ENCODE measurements at regions not wholly inside any gene's neighbourhood (a gene's known extent, or its start where the extent isn't known, plus 50 kb on each side); places are given as distances from the start of the nearest gene placed in this dataset.

GRCh38 chr2:139380051-139380450 is 599.9 kb upstream of the NXPH2 start:
- Mint-ChIP-seq H3K4me3 (no peak overlapping the region), H3K27ac (no peak overlapping the region), H3K4me1 (ENCODE audit: low read depth) (no peaks in the 10 kb centered on the region), H3K36me3 (ENCODE audit: low read depth) (no peaks in the 10 kb centered on the region), H3K9me3 (no peaks in the 10 kb centered on the region), H3K27me3 (ENCODE audit: low read depth) (no peaks in the 10 kb centered on the region)
- DNase-seq: no peak
- intact Hi-C loops (cut with micrococcal nuclease): no loop called here
- CTCF ChIA-PET: no interaction called here

GRCh38 chr2:139378373-139378772 is 598.2 kb upstream of the NXPH2 start:
- Mint-ChIP-seq H3K27ac (no peak overlapping the region), H3K4me3 (no peak overlapping the region), H3K36me3 (ENCODE audit: low read depth) (no peaks in the 10 kb centered on the region), H3K4me1 (ENCODE audit: low read depth) (no peaks in the 10 kb centered on the region), H3K9me3 (no peaks in the 10 kb centered on the region), H3K27me3 (ENCODE audit: low read depth) (no peaks in the 10 kb centered on the region)
- CTCF ChIA-PET: no interaction called here
- no peak for DNase-seq
- intact Hi-C loops (cut with micrococcal nuclease): no loop called here

GRCh38 chr2:139374296-139374850 is 594.2 kb upstream of the NXPH2 start:
- Mint-ChIP-seq H3K27me3 (ENCODE audit: low read depth) (no peaks in the 10 kb centered on the region), H3K27ac (no peak overlapping the region), H3K4me1 (ENCODE audit: low read depth) (no peaks in the 10 kb centered on the region), H3K4me3 (no peak overlapping the region), H3K36me3 (ENCODE audit: low read depth) (no peaks in the 10 kb centered on the region), H3K9me3 (peaks cover 3% of the 10 kb centered on the region)
- CTCF ChIA-PET: no interaction called here
- intact Hi-C loops (cut with micrococcal nuclease): no loop called here
- no peak for DNase-seq

GRCh38 chr2:139369423-139370409 is 589.5 kb upstream of the NXPH2 start:
- H3K27me3 Mint-ChIP-seq (ENCODE audit: low read depth): no peaks in the 10 kb centered on the region
- H3K36me3 Mint-ChIP-seq (ENCODE audit: low read depth): no peaks in the 10 kb centered on the region
- intact Hi-C loops (cut with micrococcal nuclease): no loop called here
- CTCF ChIA-PET: interaction anchor here (0.6 kb wide), 1 partner anchor 558 kb away, joined by 4 read pairs; no protein-coding TSS in a partner anchor
- H3K4me1 Mint-ChIP-seq (ENCODE audit: low read depth): no peaks in the 10 kb centered on the region
- DNase-seq: no peak
- no peak overlapping the region for H3K4me3 Mint-ChIP-seq
- no peak overlapping the region for H3K27ac Mint-ChIP-seq
- H3K9me3 Mint-ChIP-seq: peaks cover 5% of the 10 kb centered on the region

GRCh38 chr2:139367416-139367815 is 587.2 kb upstream of the NXPH2 start:
- intact Hi-C loops (cut with micrococcal nuclease): no loop called here
- CTCF ChIA-PET: interaction anchor here (0.6 kb wide), 1 partner anchor 406 kb away, joined by 4 read pairs; no protein-coding TSS in a partner anchor
- H3K36me3 Mint-ChIP-seq (ENCODE audit: low read depth): no peaks in the 10 kb centered on the region
- H3K4me3 Mint-ChIP-seq: no peak overlapping the region
- peaks cover 5% of the 10 kb centered on the region for H3K9me3 Mint-ChIP-seq
- no peak overlapping the region for H3K27ac Mint-ChIP-seq
- no peak for DNase-seq
- no peaks in the 10 kb centered on the region for H3K27me3 Mint-ChIP-seq (ENCODE audit: low read depth)
- H3K4me1 Mint-ChIP-seq (ENCODE audit: low read depth): no peaks in the 10 kb centered on the region

GRCh38 chr2:139366681-139367080 is 586.5 kb upstream of the NXPH2 start:
- no peaks in the 10 kb centered on the region for H3K36me3 Mint-ChIP-seq (ENCODE audit: low read depth)
- no peak overlapping the region for H3K4me3 Mint-ChIP-seq
- peaks cover 5% of the 10 kb centered on the region for H3K9me3 Mint-ChIP-seq
- no peak overlapping the region for H3K27ac Mint-ChIP-seq
- H3K4me1 Mint-ChIP-seq (ENCODE audit: low read depth): no peaks in the 10 kb centered on the region
- CTCF ChIA-PET: interaction anchor here (0.6 kb wide), 1 partner anchor 405 kb away, joined by 4 read pairs; no protein-coding TSS in a partner anchor
- intact Hi-C loops (cut with micrococcal nuclease): no loop called here
- no peak for DNase-seq
- no peaks in the 10 kb centered on the region for H3K27me3 Mint-ChIP-seq (ENCODE audit: low read depth)

- CTCF ChIA-PET: interaction anchor here (0.6 kb wide), 1 partner anchor 862 kb away, joined by 4 read pairs; no protein-coding TSS in a partner anchor
- Mint-ChIP-seq H3K4me1 (ENCODE audit: low read depth) (no peaks in the 10 kb centered on the region), H3K27me3 (ENCODE audit: low read depth) (no peaks in the 10 kb centered on the region), H3K27ac (no peak overlapping the region), H3K9me3 (peaks cover 1% of the 10 kb centered on the region), H3K4me3 (no peak overlapping the region), H3K36me3 (ENCODE audit: low read depth) (no peaks in the 10 kb centered on the region)
- DNase-seq: no peak
- intact Hi-C loops (cut with micrococcal nuclease): no loop called here
Observed at GRCh38 chr2:139365189-139365588, 585.0 kb upstream of the NXPH2 start.

GRCh38 chr2:139360654-139361053 is 580.5 kb upstream of the NXPH2 start:
- CTCF ChIA-PET: no interaction called here
- intact Hi-C loops (cut with micrococcal nuclease): no loop called here
- no peaks in the 10 kb centered on the region for H3K4me1 Mint-ChIP-seq (ENCODE audit: low read depth)
- no peak overlapping the region for H3K4me3 Mint-ChIP-seq
- no peak overlapping the region for H3K27ac Mint-ChIP-seq
- no peak for DNase-seq
- H3K9me3 Mint-ChIP-seq: peaks cover 2% of the 10 kb centered on the region
- H3K36me3 Mint-ChIP-seq (ENCODE audit: low read depth): no peaks in the 10 kb centered on the region
- no peaks in the 10 kb centered on the region for H3K27me3 Mint-ChIP-seq (ENCODE audit: low read depth)

- intact Hi-C loops (cut with micrococcal nuclease): no loop called here
- CTCF ChIA-PET: no interaction called here
- Mint-ChIP-seq H3K9me3 (peaks cover 2% of the 10 kb centered on the region), H3K4me1 (ENCODE audit: low read depth) (no peaks in the 10 kb centered on the region), H3K27ac (no peak overlapping the region), H3K36me3 (ENCODE audit: low read depth) (no peaks in the 10 kb centered on the region), H3K27me3 (ENCODE audit: low read depth) (no peaks in the 10 kb centered on the region), H3K4me3 (no peak overlapping the region)
- DNase-seq: no peak
Observed at GRCh38 chr2:139359818-139360217, 579.6 kb upstream of the NXPH2 start.

GRCh38 chr2:139357972-139358371 is 577.8 kb upstream of the NXPH2 start:
- Mint-ChIP-seq H3K36me3 (ENCODE audit: low read depth) (no peaks in the 10 kb centered on the region), H3K4me1 (ENCODE audit: low read depth) (no peaks in the 10 kb centered on the region)
- CTCF ChIA-PET: no interaction called here

GRCh38 chr2:139354518-139354917 is 574.3 kb upstream of the NXPH2 start:
- H3K27me3 Mint-ChIP-seq (ENCODE audit: low read depth): no peaks in the 10 kb centered on the region
- H3K4me1 Mint-ChIP-seq (ENCODE audit: low read depth): no peaks in the 10 kb centered on the region
- no peak for DNase-seq
- no peak overlapping the region for H3K4me3 Mint-ChIP-seq
- H3K27ac Mint-ChIP-seq: no peak overlapping the region
- H3K36me3 Mint-ChIP-seq (ENCODE audit: low read depth): no peaks in the 10 kb centered on the region
- intact Hi-C loops (cut with micrococcal nuclease): no loop called here
- peaks cover 18% of the 10 kb centered on the region for H3K9me3 Mint-ChIP-seq
- CTCF ChIA-PET: no interaction called here

More at GRCh38 chr2:139357972-139358371, 577.8 kb upstream of the NXPH2 start:
- Mint-ChIP-seq H3K27me3 (ENCODE audit: low read depth) (no peaks in the 10 kb centered on the region), H3K9me3 (peaks cover 11% of the 10 kb centered on the region), H3K4me3 (no peak overlapping the region), H3K27ac (no peak overlapping the region)
- intact Hi-C loops (cut with micrococcal nuclease): no loop called here
- DNase-seq: no peak

GRCh38 chr2:139353874-139354273 is 573.7 kb upstream of the NXPH2 start:
- DNase-seq: no peak
- Mint-ChIP-seq H3K27ac (no peak overlapping the region), H3K4me3 (no peak overlapping the region), H3K36me3 (ENCODE audit: low read depth) (no peaks in the 10 kb centered on the region), H3K27me3 (ENCODE audit: low read depth) (no peaks in the 10 kb centered on the region), H3K4me1 (ENCODE audit: low read depth) (no peaks in the 10 kb centered on the region), H3K9me3 (peaks cover 21% of the 10 kb centered on the region)
- intact Hi-C loops (cut with micrococcal nuclease): no loop called here
- CTCF ChIA-PET: no interaction called here

GRCh38 chr2:139317259-139317658 is 537.1 kb upstream of the NXPH2 start:
- Mint-ChIP-seq H3K36me3 (ENCODE audit: low read depth) (no peaks in the 10 kb centered on the region), H3K9me3 (peaks cover 4% of the 10 kb centered on the region), H3K27me3 (ENCODE audit: low read depth) (no peaks in the 10 kb centered on the region), H3K27ac (no peak overlapping the region), H3K4me3 (no peak overlapping the region), H3K4me1 (ENCODE audit: low read depth) (no peaks in the 10 kb centered on the region)
- CTCF ChIA-PET: no interaction called here
- intact Hi-C loops (cut with micrococcal nuclease): no loop called here
- no peak for DNase-seq
